ENCODE measurements at regions not wholly inside any gene's neighbourhood (a gene's known extent, or its start where the extent isn't known, plus 50 kb on each side); places are given as distances from the start of the nearest gene placed in this dataset.

- ChIA-PET CTCF (ENCODE audit: partially characterized antibody) (no interaction called here), POLR2A (ENCODE audit: partially characterized antibody) (no interaction called here)
- Histone ChIP-seq H4K20me1 (replicated peaks in 1 of 2; ENCODE audit: control insufficient read depth in 1 of 2, insufficient read depth in 2 of 2, low read length in 2 of 2) (no peaks in the 10 kb centered on the region), H3K4me2 (ENCODE audit: insufficient read depth in 1 of 2, low read depth in 2 of 2, low read length in 2 of 2) (no peak overlapping the region), H2AK5ac (ENCODE audit: low read depth, low read length) (no peak overlapping the region), H3K4me1 (replicated peaks in 1 of 4; ENCODE audit: control insufficient read depth in 3 of 4, insufficient read depth in 4 of 4, low read length in 3 of 4) (no peaks in the 10 kb centered on the region), H2BK120ac (replicated peaks; ENCODE audit: low read depth, low read length) (no peak overlapping the region), H3K27ac (ENCODE audit: low read depth, low read length) (no peak overlapping the region), H3K4me3 (ENCODE audit: extremely low read depth in 1 of 4, insufficient read depth in 2 of 4, low read depth in 3 of 4, low read length in 4 of 4) (no peak overlapping the region), H3K23me2 (ENCODE audit: low read depth, low read length) (no peaks in the 10 kb centered on the region), H3K4ac (replicated peaks; ENCODE audit: insufficient read length, low read depth, low read length) (no peak overlapping the region), H2BK15ac (ENCODE audit: low read length) (no peak overlapping the region), H2BK5ac (ENCODE audit: low read depth, low read length) (no peak overlapping the region), H3K14ac (ENCODE audit: insufficient read length) (no peak overlapping the region), H4K8ac (ENCODE audit: extremely low read depth, insufficient read depth, low read length) (no peak overlapping the region), H2BK12ac (ENCODE audit: low read depth, low read length) (no peak overlapping the region), H3K27me3 (replicated peaks in 1 of 4; ENCODE audit: control insufficient read depth in 3 of 4, extremely low read depth in 1 of 4, insufficient read depth in 3 of 4, low read length in 3 of 4) (no peaks in the 10 kb centered on the region), H4K91ac (replicated peaks; ENCODE audit: insufficient read length, low read length) (no peak overlapping the region), H2AFZ (ENCODE audit: low read length) (no peak overlapping the region), H3K23ac (ENCODE audit: insufficient read length) (no peak overlapping the region), H3K9ac (replicated peaks in 1 of 4; ENCODE audit: extremely low read depth in 1 of 4, low read depth in 3 of 4, low read length in 3 of 4) (no peak overlapping the region), H3K79me1 (ENCODE audit: low read depth, low read length) (no peaks in the 10 kb centered on the region), H3K36me3 (ENCODE audit: control insufficient read depth in 2 of 4, insufficient read depth in 4 of 4, low read length in 3 of 4) (no peaks in the 10 kb centered on the region), H4K5ac (ENCODE audit: insufficient read length, low read depth, low read length) (no peak overlapping the region), H3K18ac (ENCODE audit: extremely low read depth, low read length) (no peak overlapping the region), H3K9me3 (ENCODE audit: insufficient read depth in 2 of 2, low read depth in 1 of 2, low read length in 1 of 2) (no peaks in the 10 kb centered on the region), H2BK20ac (ENCODE audit: low read length) (no peak overlapping the region), H3K56ac (replicated peaks; ENCODE audit: insufficient read length, low read depth, low read length) (no peak overlapping the region), H3K79me2 (ENCODE audit: control insufficient read depth in 1 of 2, insufficient read depth in 2 of 2, low read length in 2 of 2) (no peaks in the 10 kb centered on the region)
- DNase-seq (ENCODE audit: low read depth in 1 of 2, low spot score in 2 of 2) (no peak), FAIRE-seq (no peak)
- 81% methylated on average over 2 of the region's 2 CpGs; no CpG with 5 or more reads in 1 of the 2 experiments for WGBS, 2 experiments (ENCODE audit: extremely low coverage in 1 of 2, insufficient coverage in 1 of 2, insufficient read length in 1 of 2, insufficient replicate concordance in 2 of 2, low coverage in 1 of 2, low lambda C conversion rate in 2 of 2, missing lambda C conversion rate in 1 of 2)
- TF ChIP-seq BRCA1 (IDR thresholded peaks at IDR 0.05; ENCODE audit: low read depth, low read length) (no peak), MAFK (IDR thresholded peaks at IDR 0.05; ENCODE audit: low read depth, low read length) (no peak), TAF1 (IDR thresholded peaks at IDR 0.05; ENCODE audit: low read depth, low read length) (no peak), SP2 (IDR thresholded peaks at IDR 0.05; ENCODE audit: low read length) (no peak), CBX5 (IDR thresholded peaks at IDR 0.05; ENCODE audit: low read depth, low read length) (no peak), JUND (IDR thresholded peaks at IDR 0.05; ENCODE audit: low read length) (no peak)
These were observed 586.9 kb downstream of the FAM181B start for GRCh38 chr11:82146789-82147188.

All from H1 (cell line).